ENCODE measurements at regions not wholly inside any gene's neighbourhood (a gene's known extent, or its start where the extent isn't known, plus 50 kb on each side); places are given as distances from the start of the nearest gene placed in this dataset.

DNA sequence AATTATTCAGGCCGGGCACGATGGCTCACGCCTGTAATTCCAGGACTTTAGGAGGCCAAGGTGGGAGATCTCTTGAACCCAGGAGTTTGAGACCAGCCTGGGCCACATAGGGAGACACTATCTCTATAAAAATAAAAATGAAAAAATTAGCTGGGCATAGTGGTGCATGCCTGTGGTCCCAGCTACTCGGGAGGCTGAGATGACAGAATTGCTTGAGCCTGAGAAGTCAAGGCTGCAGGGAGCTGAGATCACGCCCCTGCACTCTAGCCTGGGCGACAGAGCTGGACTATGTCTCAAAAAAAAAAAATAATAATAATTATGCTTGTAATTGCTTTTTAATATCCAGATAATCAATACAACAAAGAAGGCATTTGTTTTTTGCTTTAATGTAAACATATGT, 91.3 kb downstream of the RIPK4 start:
- TF ChIP-seq GATA3 (IDR thresholded peaks at IDR 0.05; ENCODE audit: low read depth, low read length) (no peak), GATA2 (IDR thresholded peaks at IDR 0.05; ENCODE audit: low read depth, low read length) (no peak)
